Mesendoderm (in vitro differentiated cells): ENCODE measurements at regions not wholly inside any gene's neighbourhood (a gene's known extent, or its start where the extent isn't known, plus 50 kb on each side); places are given as distances from the start of the nearest gene placed in this dataset.

Experiments used
- DNase-seq: peaks from one replicate; pipeline ENCODE4 v3.0.0; 2013
- H2AK5ac ChIP-seq: 2 replicates; pipeline ENCODE4 v1.6.1; 2013; ENCODE audit warnings: low read length, inconsistent platforms
- H2BK120ac ChIP-seq: 2 replicates; pipeline ENCODE4 v1.6.1; 2013; ENCODE audit warnings: low read depth, mild to moderate bottlenecking, low read length, moderate library complexity, mixed read lengths
- H2BK15ac ChIP-seq: replicated peaks from 2 replicates; pipeline ENCODE4 v1.6.1; 2013; ENCODE audit warnings: low read depth, mild to moderate bottlenecking, moderate library complexity
- H2BK5ac ChIP-seq: 2 replicates; pipeline ENCODE4 v1.6.1; 2013; ENCODE audit warnings: low read length, inconsistent platforms
- H3K18ac ChIP-seq: 2 replicates; pipeline ENCODE4 v1.6.1; 2013; ENCODE audit warnings: mild to moderate bottlenecking, low read length, mixed read lengths
- H3K23ac ChIP-seq: one replicate; pipeline ENCODE4 v1.6.1; 2013; ENCODE audit warnings: low read length
- H3K27ac ChIP-seq: 2 replicates; pipeline ENCODE4 v1.5.1; 2013; ENCODE audit warnings: low read depth, mild to moderate bottlenecking, inconsistent platforms, low read length, moderate library complexity
- H3K27me3 ChIP-seq: 2 replicates; pipeline ENCODE4 v1.6.1; 2013; ENCODE audit warnings: low read length, control low read depth, mild to moderate bottlenecking, inconsistent platforms; ENCODE audit not compliant: insufficient read depth, poor library complexity
- H3K36me3 ChIP-seq: 2 replicates; pipeline ENCODE4 v1.6.1; 2013; ENCODE audit warnings: low read length, inconsistent platforms; ENCODE audit not compliant: control insufficient read depth, insufficient read depth
- H3K4ac ChIP-seq: one replicate; pipeline ENCODE4 v1.6.1; 2013; ENCODE audit warnings: low read depth, mild to moderate bottlenecking, low read length, moderate library complexity
- H3K4me1 ChIP-seq: 2 replicates; pipeline ENCODE4 v1.6.1; 2013; ENCODE audit warnings: low read depth, low read length, inconsistent platforms; ENCODE audit not compliant: control insufficient read depth
- H3K4me2 ChIP-seq: 2 replicates; pipeline ENCODE4 v1.6.1; 2013; ENCODE audit warnings: low read length
- H3K4me3 ChIP-seq: 2 replicates; pipeline ENCODE4 v1.5.1; 2013; ENCODE audit warnings: mild to moderate bottlenecking, low read length
- H3K56ac ChIP-seq: one replicate; pipeline ENCODE4 v1.6.1; 2013; ENCODE audit warnings: low read length
- H3K79me1 ChIP-seq: 2 replicates; pipeline ENCODE4 v1.6.1; 2013; ENCODE audit warnings: low read length, inconsistent platforms
- H3K79me2 ChIP-seq: 2 replicates; pipeline ENCODE4 v1.6.1; 2013; ENCODE audit warnings: mild to moderate bottlenecking, low read length; ENCODE audit not compliant: control insufficient read depth, insufficient read depth
- H3K9ac ChIP-seq: 2 replicates; pipeline ENCODE4 v1.6.1; 2013; ENCODE audit warnings: low read length, inconsistent platforms
- H4K5ac ChIP-seq: one replicate; pipeline ENCODE4 v1.6.1; 2013; ENCODE audit warnings: low read length
- H4K8ac ChIP-seq: one replicate; pipeline ENCODE4 v1.6.1; 2013; ENCODE audit warnings: low read depth, mild to moderate bottlenecking, control low read depth, low read length, moderate library complexity
- WGBS: extraction: QIAGEN DNeasy Blood & Tissue Kit; methylation state at CpG from one replicate; pipeline ENCODE4 v1.1.7; 2013; ENCODE audit warnings: low lambda C conversion rate, missing lambda C conversion rate; ENCODE audit not compliant: insufficient coverage; ENCODE audit errors: extremely low coverage; 5-methylcytosine and 5-hydroxymethylcytosine counted together

- Histone ChIP-seq H3K4ac (no peak overlapping the region), H4K5ac (no peak overlapping the region), H3K79me1 (no peaks in the 10 kb centered on the region), H2AK5ac (no peak overlapping the region), H2BK15ac (no peak overlapping the region), H3K9ac (no peak overlapping the region), H3K4me3 (no peak overlapping the region), H2BK120ac (no peak overlapping the region), H3K79me2 (no peaks in the 10 kb centered on the region), H3K23ac (no peak overlapping the region), H3K4me1 (no peaks in the 10 kb centered on the region), H3K27ac (no peak overlapping the region), H3K4me2 (no peak overlapping the region), H3K56ac (no peak overlapping the region), H2BK5ac (no peak overlapping the region), H4K8ac (no peak overlapping the region), H3K36me3 (no peaks in the 10 kb centered on the region), H3K18ac (no peak overlapping the region), H3K27me3 (no peaks in the 10 kb centered on the region)
- no peak for DNase-seq
- WGBS, result no CpG with 5 or more reads among the region's 6 CpGs
Observed at GRCh38 chr7:45252248-45252647, 94.7 kb downstream of the RAMP3 start.

- H3K27me3 ChIP-seq, result no peaks in the 10 kb centered on the region
- H3K79me2 ChIP-seq, result no peaks in the 10 kb centered on the region
- H3K79me1 ChIP-seq, result no peaks in the 10 kb centered on the region
- no peaks in the 10 kb centered on the region for H3K4me1 ChIP-seq
- H3K18ac ChIP-seq, result no peak overlapping the region
- no peak overlapping the region for H2BK120ac ChIP-seq
- H4K5ac ChIP-seq, result no peak overlapping the region
- no peak overlapping the region for H3K27ac ChIP-seq
- H3K23ac ChIP-seq, result no peak overlapping the region
- no peak overlapping the region for H3K4me3 ChIP-seq
- H3K9ac ChIP-seq, result no peak overlapping the region
- no peak overlapping the region for H2BK15ac ChIP-seq
- H4K8ac ChIP-seq, result no peak overlapping the region
- H3K56ac ChIP-seq, result no peak overlapping the region
- H3K4me2 ChIP-seq, result no peak overlapping the region
- DNase-seq, result no peak
- H2BK5ac ChIP-seq, result no peak overlapping the region
- no peak overlapping the region for H3K4ac ChIP-seq
- H2AK5ac ChIP-seq, result no peak overlapping the region
- no peaks in the 10 kb centered on the region for H3K36me3 ChIP-seq
Observed at GRCh38 chr7:45252857-45253256, 95.3 kb downstream of the RAMP3 start.

- Histone ChIP-seq H3K36me3 (no peaks in the 10 kb centered on the region), H3K56ac (no peak overlapping the region), H3K9ac (no peak overlapping the region), H3K4ac (no peak overlapping the region), H3K27ac (no peak overlapping the region), H2AK5ac (no peak overlapping the region), H4K8ac (no peak overlapping the region), H3K79me2 (no peaks in the 10 kb centered on the region), H3K4me3 (no peak overlapping the region), H3K18ac (no peak overlapping the region), H3K4me1 (no peaks in the 10 kb centered on the region), H2BK5ac (no peak overlapping the region), H2BK120ac (no peak overlapping the region), H4K5ac (no peak overlapping the region), H3K23ac (no peak overlapping the region), H3K27me3 (no peaks in the 10 kb centered on the region), H3K4me2 (no peak overlapping the region), H2BK15ac (no peak overlapping the region), H3K79me1 (no peaks in the 10 kb centered on the region)
- no CpG with 5 or more reads among the region's 1 CpG for WGBS
- DNase-seq, result no peak
Observed at GRCh38 chr7:45253368-45253767, 95.8 kb downstream of the RAMP3 start.

GRCh38 chr7:45255187-45255586, 97.6 kb downstream of the RAMP3 start:
- no peak overlapping the region for H3K18ac ChIP-seq
- H3K4me2 ChIP-seq, result no peak overlapping the region
- H4K8ac ChIP-seq, result no peak overlapping the region
- WGBS, result no CpG with 5 or more reads among the region's 7 CpGs
- H3K4me1 ChIP-seq, result no peaks in the 10 kb centered on the region
- H3K4me3 ChIP-seq, result no peak overlapping the region
- no peak overlapping the region for H3K56ac ChIP-seq
- no peak overlapping the region for H2AK5ac ChIP-seq
- no peak overlapping the region for H3K4ac ChIP-seq
- H3K36me3 ChIP-seq, result no peaks in the 10 kb centered on the region
- no peaks in the 10 kb centered on the region for H3K79me2 ChIP-seq
- no peak overlapping the region for H3K27ac ChIP-seq
- H3K27me3 ChIP-seq, result no peaks in the 10 kb centered on the region
- no peak overlapping the region for H3K9ac ChIP-seq
- H3K23ac ChIP-seq, result no peak overlapping the region
- no peak overlapping the region for H2BK15ac ChIP-seq
- no peak for DNase-seq
- no peak overlapping the region for H2BK120ac ChIP-seq
- H3K79me1 ChIP-seq, result no peaks in the 10 kb centered on the region
- no peak overlapping the region for H4K5ac ChIP-seq
- no peak overlapping the region for H2BK5ac ChIP-seq

- whole genome bisulfite sequencing, result no CpG with 5 or more reads among the region's 8 CpGs
- H3K27me3 ChIP-seq, result no peaks in the 10 kb centered on the region
Observed at GRCh38 chr7:45256309-45256708, 98.7 kb downstream of the RAMP3 start.

DNA sequence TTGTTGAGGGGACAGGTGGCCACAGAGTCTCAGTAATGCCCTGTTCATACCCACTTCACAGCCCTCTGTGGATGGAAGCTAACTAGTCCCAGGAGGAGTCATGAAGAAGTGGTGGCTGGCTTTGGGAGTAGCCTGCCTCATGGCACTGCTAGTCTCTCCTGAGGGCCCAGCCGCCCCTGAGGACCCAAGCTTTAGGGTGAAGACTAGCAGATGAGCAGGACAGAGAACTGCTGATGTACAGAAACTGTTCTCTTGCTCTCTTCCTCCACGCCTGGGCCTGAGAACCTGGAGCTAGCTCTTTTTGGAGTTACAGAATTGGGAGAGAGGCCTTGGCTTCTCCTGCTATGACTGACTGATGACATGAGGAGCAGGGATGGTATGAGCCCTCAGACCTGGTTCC, 99.2 kb downstream of the RAMP3 start:
- no peak overlapping the region for H3K56ac ChIP-seq
- H2BK5ac ChIP-seq, result no peak overlapping the region
- H3K23ac ChIP-seq, result no peak overlapping the region
- no peak overlapping the region for H2BK15ac ChIP-seq
- no peak overlapping the region for H2AK5ac ChIP-seq
- H3K79me2 ChIP-seq, result no peaks in the 10 kb centered on the region
- no peaks in the 10 kb centered on the region for H3K79me1 ChIP-seq
- no peaks in the 10 kb centered on the region for H3K36me3 ChIP-seq
- no peak overlapping the region for H2BK120ac ChIP-seq
- H3K27me3 ChIP-seq, result no peaks in the 10 kb centered on the region
- H3K4me2 ChIP-seq, result no peak overlapping the region
- no peak overlapping the region for H3K4ac ChIP-seq
- no CpG with 5 or more reads among the region's 2 CpGs for WGBS
- H3K4me1 ChIP-seq, result no peaks in the 10 kb centered on the region
- H3K9ac ChIP-seq, result no peak overlapping the region
- no peak overlapping the region for H4K5ac ChIP-seq
- no peak overlapping the region for H3K27ac ChIP-seq
- H3K18ac ChIP-seq, result no peak overlapping the region
- H3K4me3 ChIP-seq, result no peak overlapping the region
- no peak for DNase-seq
- H4K8ac ChIP-seq, result no peak overlapping the region

More at GRCh38 chr7:45256309-45256708, 98.7 kb downstream of the RAMP3 start:
- H2BK120ac ChIP-seq, result no peak overlapping the region
- no peak overlapping the region for H2BK15ac ChIP-seq
- no peak overlapping the region for H2AK5ac ChIP-seq
- H2BK5ac ChIP-seq, result no peak overlapping the region
- DNase-seq, result no peak
- H3K36me3 ChIP-seq, result no peaks in the 10 kb centered on the region
- no peak overlapping the region for H3K4ac ChIP-seq
- H3K18ac ChIP-seq, result no peak overlapping the region
- H3K9ac ChIP-seq, result no peak overlapping the region
- no peaks in the 10 kb centered on the region for H3K79me2 ChIP-seq
- H4K8ac ChIP-seq, result no peak overlapping the region
- no peaks in the 10 kb centered on the region for H3K4me1 ChIP-seq
- H4K5ac ChIP-seq, result no peak overlapping the region
- no peak overlapping the region for H3K4me3 ChIP-seq
- no peak overlapping the region for H3K23ac ChIP-seq
- H3K4me2 ChIP-seq, result no peak overlapping the region
- no peaks in the 10 kb centered on the region for H3K79me1 ChIP-seq
- H3K56ac ChIP-seq, result no peak overlapping the region
- no peak overlapping the region for H3K27ac ChIP-seq
